ENCODE measurements at regions not wholly inside any gene's neighbourhood (a gene's known extent, or its start where the extent isn't known, plus 50 kb on each side); places are given as distances from the start of the nearest gene placed in this dataset.

GRCh38 chr14:28576523-28576922 lies 190.1 kb upstream of the FOXG1 start:
- Mint-ChIP-seq H3K9me3 (ENCODE audit: unreplicated experiment) (peaks cover 12% of the 10 kb centered on the region), H3K36me3 (ENCODE audit: low read depth, unreplicated experiment) (no peaks in the 10 kb centered on the region), H3K4me3 (ENCODE audit: unreplicated experiment) (no peak overlapping the region), H3K27ac (ENCODE audit: unreplicated experiment) (no peak overlapping the region), H3K27me3 (ENCODE audit: low read depth, unreplicated experiment) (no peaks in the 10 kb centered on the region), H3K4me1 (ENCODE audit: low read depth, unreplicated experiment) (peaks cover 19% of the 10 kb centered on the region)
- no peak overlapping the region for H3K4me3 ChIP-seq (ENCODE audit: insufficient read depth, low read depth, low read length)
- peaks cover 10% of the 10 kb centered on the region for H3K79me2 ChIP-seq (ENCODE audit: insufficient read depth, low read length)
- H3K9me3 ChIP-seq (ENCODE audit: insufficient read depth, low read depth, low read length) = peaks cover 9% of the 10 kb centered on the region
- H3K9ac ChIP-seq (ENCODE audit: low read length) = no peak overlapping the region
- no peak overlapping the region for H3K4me2 ChIP-seq (ENCODE audit: low read length)
- H3K4me1 ChIP-seq (ENCODE audit: insufficient read depth, low read length) = peaks cover 8% of the 10 kb centered on the region
- FAIRE-seq (no peak), DNase-seq (ENCODE audit: low read depth) (no peak)
- H2AFZ ChIP-seq (ENCODE audit: low read depth, low read length) = peak overlapping the region; percentile 35
- no peaks in the 10 kb centered on the region for H4K20me1 ChIP-seq (ENCODE audit: insufficient read depth, low read length)
- TF ChIP-seq CTCF (IDR thresholded peaks at IDR 0.05; ENCODE audit: insufficient read depth, low read depth, low read length) = no peak
- TF ChIP-seq EZH2 (IDR thresholded peaks at IDR 0.05; ENCODE audit: insufficient read depth, low read length) = no peak
- no peak overlapping the region for H3K27ac ChIP-seq (ENCODE audit: low read depth, low read length)
- no peaks in the 10 kb centered on the region for H3K27me3 ChIP-seq (ENCODE audit: insufficient read depth, low read length)
- H3K36me3 ChIP-seq (ENCODE audit: insufficient read depth, low read length) = no peaks in the 10 kb centered on the region

- H3K36me3 Mint-ChIP-seq (ENCODE audit: low read depth, unreplicated experiment) = no peaks in the 10 kb centered on the region
- Histone ChIP-seq H3K4me2 (ENCODE audit: low read length) (peak overlapping the region; percentile 80), H4K20me1 (ENCODE audit: insufficient read depth, low read length) (no peaks in the 10 kb centered on the region), H3K4me3 (ENCODE audit: insufficient read depth, low read depth, low read length) (no peak overlapping the region), H3K27ac (ENCODE audit: low read depth, low read length) (peak overlapping the region; percentile 69), H3K79me2 (ENCODE audit: insufficient read depth, low read length) (peaks cover 10% of the 10 kb centered on the region), H3K9me3 (ENCODE audit: insufficient read depth, low read depth, low read length) (peaks cover 9% of the 10 kb centered on the region), H3K27me3 (ENCODE audit: insufficient read depth, low read length) (no peaks in the 10 kb centered on the region), H3K36me3 (ENCODE audit: insufficient read depth, low read length) (no peaks in the 10 kb centered on the region), H3K4me1 (ENCODE audit: insufficient read depth, low read length) (peaks cover 8% of the 10 kb centered on the region), H2AFZ (ENCODE audit: low read depth, low read length) (peak overlapping the region; percentile 37), H3K9ac (ENCODE audit: low read length) (peak overlapping the region; percentile 62)
- H3K9me3 Mint-ChIP-seq (ENCODE audit: unreplicated experiment) = peaks cover 10% of the 10 kb centered on the region
- peak overlapping the region; percentile 87 for H3K27ac Mint-ChIP-seq (ENCODE audit: unreplicated experiment)
- FAIRE-seq (no peak), DNase-seq (ENCODE audit: low read depth) (no peak)
- TF ChIP-seq CTCF (IDR thresholded peaks at IDR 0.05; ENCODE audit: insufficient read depth, low read depth, low read length) = no peak
- TF ChIP-seq EZH2 (IDR thresholded peaks at IDR 0.05; ENCODE audit: insufficient read depth, low read length) = no peak
- peaks cover 19% of the 10 kb centered on the region for H3K4me1 Mint-ChIP-seq (ENCODE audit: low read depth, unreplicated experiment)
- no peaks in the 10 kb centered on the region for H3K27me3 Mint-ChIP-seq (ENCODE audit: low read depth, unreplicated experiment)
- no peak overlapping the region for H3K4me3 Mint-ChIP-seq (ENCODE audit: unreplicated experiment)
Measured at GRCh38 chr14:28577187-28577586, 189.4 kb upstream of the FOXG1 start.

GRCh38 chr14:28577711-28578131 lies 188.9 kb upstream of the FOXG1 start:
- H4K20me1 ChIP-seq (ENCODE audit: insufficient read depth, low read length) = no peaks in the 10 kb centered on the region
- TF ChIP-seq CTCF (IDR thresholded peaks at IDR 0.05; ENCODE audit: insufficient read depth, low read depth, low read length) (no peak), EZH2 (IDR thresholded peaks at IDR 0.05; ENCODE audit: insufficient read depth, low read length) (no peak)
- H3K27ac ChIP-seq (ENCODE audit: low read depth, low read length) = peak overlapping the region; percentile 69
- no peaks in the 10 kb centered on the region for H3K36me3 ChIP-seq (ENCODE audit: insufficient read depth, low read length)
- peaks cover 8% of the 10 kb centered on the region for H3K9me3 Mint-ChIP-seq (ENCODE audit: unreplicated experiment)
- peaks cover 19% of the 10 kb centered on the region for H3K4me1 Mint-ChIP-seq (ENCODE audit: low read depth, unreplicated experiment)
- no peaks in the 10 kb centered on the region for H3K27me3 Mint-ChIP-seq (ENCODE audit: low read depth, unreplicated experiment)
- peak; percentile 94 for DNase-seq (ENCODE audit: low read depth)
- H3K4me3 Mint-ChIP-seq (ENCODE audit: unreplicated experiment) = no peak overlapping the region
- H3K27me3 ChIP-seq (ENCODE audit: insufficient read depth, low read length) = no peaks in the 10 kb centered on the region
- peaks cover 7% of the 10 kb centered on the region for H3K9me3 ChIP-seq (ENCODE audit: insufficient read depth, low read depth, low read length)
- peak overlapping the region; percentile 62 for H3K9ac ChIP-seq (ENCODE audit: low read length)
- H2AFZ ChIP-seq (ENCODE audit: low read depth, low read length) = no peak overlapping the region
- H3K4me1 ChIP-seq (ENCODE audit: insufficient read depth, low read length) = peaks cover 8% of the 10 kb centered on the region
- peak overlapping the region; percentile 58 for H3K4me3 ChIP-seq (ENCODE audit: insufficient read depth, low read depth, low read length)
- peak overlapping the region; percentile 80 for H3K4me2 ChIP-seq (ENCODE audit: low read length)
- peak; percentile 45 for FAIRE-seq
- H3K79me2 ChIP-seq (ENCODE audit: insufficient read depth, low read length) = peaks cover 10% of the 10 kb centered on the region
- H3K36me3 Mint-ChIP-seq (ENCODE audit: low read depth, unreplicated experiment) = no peaks in the 10 kb centered on the region
- H3K27ac Mint-ChIP-seq (ENCODE audit: unreplicated experiment) = peak overlapping the region; percentile 87
